ENCODE measurements at regions not wholly inside any gene's neighbourhood (a gene's known extent, or its start where the extent isn't known, plus 50 kb on each side); places are given as distances from the start of the nearest gene placed in this dataset.

DNA sequence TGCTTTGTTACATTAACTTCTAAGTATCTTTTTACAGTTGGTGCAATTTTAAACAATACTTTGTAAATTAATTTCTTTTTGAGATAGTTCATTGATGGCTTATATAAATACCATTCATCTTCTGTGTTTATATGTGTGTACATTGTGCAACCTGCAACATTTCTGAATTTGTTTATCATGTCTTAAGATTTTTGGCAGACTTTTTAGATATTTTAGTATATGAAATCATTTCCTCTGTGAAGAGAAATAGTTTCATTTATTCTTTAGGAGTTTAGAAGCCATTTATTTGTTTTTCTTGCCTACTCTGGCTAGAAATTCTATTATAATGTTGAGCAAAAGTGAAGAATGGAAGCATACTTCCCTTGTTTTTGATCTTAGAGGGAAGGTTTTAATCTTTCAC is 337.8 kb upstream of the DSEL start:
- H3K4me1 Mint-ChIP-seq (ENCODE audit: unreplicated experiment): peaks cover 5% of the 10 kb centered on the region
- peaks cover 9% of the 10 kb centered on the region for H3K9me3 Mint-ChIP-seq (ENCODE audit: unreplicated experiment)
- H3K27me3 Mint-ChIP-seq (ENCODE audit: unreplicated experiment): no peaks in the 10 kb centered on the region
- no peaks in the 10 kb centered on the region for H3K36me3 Mint-ChIP-seq (ENCODE audit: unreplicated experiment)
- DNase-seq (ENCODE audit: extremely low spot score, unreplicated experiment): no peak
- TF ChIP-seq, protein P1, sequence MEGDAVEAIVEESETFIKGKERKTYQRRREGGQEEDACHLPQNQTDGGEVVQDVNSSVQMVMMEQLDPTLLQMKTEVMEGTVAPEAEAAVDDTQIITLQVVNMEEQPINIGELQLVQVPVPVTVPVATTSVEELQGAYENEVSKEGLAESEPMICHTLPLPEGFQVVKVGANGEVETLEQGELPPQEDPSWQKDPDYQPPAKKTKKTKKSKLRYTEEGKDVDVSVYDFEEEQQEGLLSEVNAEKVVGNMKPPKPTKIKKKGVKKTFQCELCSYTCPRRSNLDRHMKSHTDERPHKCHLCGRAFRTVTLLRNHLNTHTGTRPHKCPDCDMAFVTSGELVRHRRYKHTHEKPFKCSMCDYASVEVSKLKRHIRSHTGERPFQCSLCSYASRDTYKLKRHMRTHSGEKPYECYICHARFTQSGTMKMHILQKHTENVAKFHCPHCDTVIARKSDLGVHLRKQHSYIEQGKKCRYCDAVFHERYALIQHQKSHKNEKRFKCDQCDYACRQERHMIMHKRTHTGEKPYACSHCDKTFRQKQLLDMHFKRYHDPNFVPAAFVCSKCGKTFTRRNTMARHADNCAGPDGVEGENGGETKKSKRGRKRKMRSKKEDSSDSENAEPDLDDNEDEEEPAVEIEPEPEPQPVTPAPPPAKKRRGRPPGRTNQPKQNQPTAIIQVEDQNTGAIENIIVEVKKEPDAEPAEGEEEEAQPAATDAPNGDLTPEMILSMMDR (IDR thresholded peaks at IDR 0.05): no peak
- peak overlapping the region; percentile 27 for H3K27ac Mint-ChIP-seq (ENCODE audit: unreplicated experiment)
- H3K4me3 Mint-ChIP-seq (ENCODE audit: unreplicated experiment): no peak overlapping the region

DNA sequence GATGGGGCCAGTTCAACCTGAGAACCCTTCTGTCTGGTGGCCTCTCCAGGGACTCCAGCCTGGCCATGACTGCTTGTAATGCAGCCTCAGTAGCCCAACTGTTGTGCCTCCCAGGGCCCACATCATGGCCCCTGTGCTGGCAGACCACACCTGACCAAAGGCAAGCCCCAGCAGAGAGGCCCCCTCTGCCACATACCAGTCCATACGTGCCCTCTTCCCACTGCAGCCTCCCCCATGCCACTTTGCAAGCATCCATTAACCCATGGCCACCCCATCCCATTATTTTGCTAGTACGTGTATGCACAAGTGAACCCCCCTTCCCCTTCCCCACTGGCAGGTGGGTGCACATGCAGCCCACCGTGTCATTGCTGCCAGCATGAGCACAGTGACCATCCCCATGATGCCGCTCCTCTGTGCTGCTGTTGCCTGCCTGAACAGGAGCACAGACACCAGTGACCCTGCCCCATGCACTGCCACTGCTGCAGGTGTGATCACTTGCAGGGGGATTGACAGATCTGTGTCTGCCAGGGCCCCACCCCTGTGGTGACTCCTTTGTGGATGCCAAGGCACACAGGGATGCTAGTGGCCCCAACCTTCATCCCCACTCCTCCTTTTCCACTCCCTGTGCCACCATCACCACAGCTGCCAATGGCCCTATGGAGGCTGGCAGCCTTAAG is 330.0 kb upstream of the DSEL start:
- TF ChIP-seq, protein P1 (IDR thresholded peaks at IDR 0.05): no peak
- DNase-seq (ENCODE audit: extremely low spot score, unreplicated experiment): no peak
- Mint-ChIP-seq H3K9me3 (ENCODE audit: unreplicated experiment) (peaks cover 14% of the 10 kb centered on the region), H3K36me3 (ENCODE audit: unreplicated experiment) (no peaks in the 10 kb centered on the region), H3K27me3 (ENCODE audit: unreplicated experiment) (no peaks in the 10 kb centered on the region), H3K4me1 (ENCODE audit: unreplicated experiment) (no peaks in the 10 kb centered on the region), H3K27ac (ENCODE audit: unreplicated experiment) (no peak overlapping the region), H3K4me3 (ENCODE audit: unreplicated experiment) (no peak overlapping the region)

DNA sequence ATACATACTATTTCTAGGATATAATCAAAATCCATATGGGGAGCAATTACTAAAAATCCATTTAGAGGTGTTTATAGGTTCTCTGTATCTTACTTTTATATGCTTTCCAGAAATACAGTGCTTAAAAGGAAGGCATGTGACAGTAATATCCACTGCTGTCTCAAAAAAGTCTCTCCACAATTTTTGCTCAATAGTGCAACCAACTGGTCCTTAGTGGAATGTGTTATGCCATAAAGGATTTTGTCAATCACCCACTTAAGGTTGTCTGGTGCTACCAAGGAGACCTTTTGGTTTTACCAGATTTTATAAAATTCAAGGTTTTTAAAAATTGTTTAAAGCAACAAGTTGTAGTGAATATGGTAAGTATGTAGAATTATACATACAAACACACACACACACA is 328.5 kb upstream of the DSEL start:
- Mint-ChIP-seq H3K9me3 (ENCODE audit: unreplicated experiment) (peaks cover 14% of the 10 kb centered on the region), H3K4me3 (ENCODE audit: unreplicated experiment) (no peak overlapping the region), H3K36me3 (ENCODE audit: unreplicated experiment) (no peaks in the 10 kb centered on the region), H3K27me3 (ENCODE audit: unreplicated experiment) (no peaks in the 10 kb centered on the region), H3K27ac (ENCODE audit: unreplicated experiment) (no peak overlapping the region), H3K4me1 (ENCODE audit: unreplicated experiment) (no peaks in the 10 kb centered on the region)
- no peak for DNase-seq (ENCODE audit: extremely low spot score, unreplicated experiment)
- TF ChIP-seq, protein P1 (IDR thresholded peaks at IDR 0.05): peak; percentile 25

DNA sequence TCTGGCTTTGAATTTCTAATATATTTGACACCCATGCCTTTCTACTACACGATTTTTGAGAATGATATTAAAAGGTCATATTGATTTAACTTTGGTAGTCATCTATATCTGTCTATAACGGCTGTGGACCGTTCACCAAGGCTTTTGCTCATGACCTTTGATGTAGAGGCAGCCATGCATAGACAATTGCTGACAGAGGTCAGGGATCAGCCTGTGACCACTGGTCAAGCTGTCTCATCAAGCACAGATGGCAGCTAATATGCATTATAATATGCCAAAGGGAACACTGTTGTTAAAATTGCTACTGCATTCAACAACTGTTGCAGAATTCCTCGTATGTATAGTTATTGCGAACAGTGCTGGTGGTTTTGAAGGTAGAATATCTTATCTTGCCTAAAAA is 323.9 kb upstream of the DSEL start:
- Mint-ChIP-seq H3K4me1 (ENCODE audit: unreplicated experiment) (peaks cover 5% of the 10 kb centered on the region), H3K9me3 (ENCODE audit: unreplicated experiment) (peaks cover 11% of the 10 kb centered on the region), H3K27me3 (ENCODE audit: unreplicated experiment) (no peaks in the 10 kb centered on the region), H3K36me3 (ENCODE audit: unreplicated experiment) (peaks cover 1% of the 10 kb centered on the region), H3K4me3 (ENCODE audit: unreplicated experiment) (no peak overlapping the region), H3K27ac (ENCODE audit: unreplicated experiment) (no peak overlapping the region)
- TF ChIP-seq, protein P1 (IDR thresholded peaks at IDR 0.05): no peak
- no peak for DNase-seq (ENCODE audit: extremely low spot score, unreplicated experiment)

DNA sequence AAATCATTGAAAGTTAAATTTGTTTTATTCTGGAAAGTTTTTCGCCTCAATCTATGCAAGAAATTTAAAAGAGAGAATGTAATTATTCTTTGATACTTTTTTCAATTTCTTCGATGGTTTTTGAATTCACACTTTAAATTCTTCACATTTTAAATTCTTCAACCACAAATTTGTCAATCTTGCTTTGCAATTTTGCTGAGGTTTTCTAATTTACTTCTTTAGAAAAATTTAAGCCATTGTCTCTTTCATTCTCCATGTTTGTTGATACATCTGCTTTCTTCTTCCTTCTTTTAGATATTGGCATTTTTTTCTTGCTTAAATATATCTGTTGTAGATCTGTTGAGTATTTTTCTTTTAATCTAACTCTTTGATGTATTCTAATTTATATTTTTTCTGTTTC is 301.9 kb upstream of the DSEL start:
- Mint-ChIP-seq H3K4me3 (ENCODE audit: unreplicated experiment) (no peak overlapping the region), H3K4me1 (ENCODE audit: unreplicated experiment) (no peaks in the 10 kb centered on the region), H3K36me3 (ENCODE audit: unreplicated experiment) (no peaks in the 10 kb centered on the region), H3K27ac (ENCODE audit: unreplicated experiment) (no peak overlapping the region), H3K9me3 (ENCODE audit: unreplicated experiment) (no peaks in the 10 kb centered on the region), H3K27me3 (ENCODE audit: unreplicated experiment) (no peaks in the 10 kb centered on the region)
- TF ChIP-seq, protein P1 (IDR thresholded peaks at IDR 0.05): no peak
- DNase-seq (ENCODE audit: extremely low spot score, unreplicated experiment): no peak
